Astrocyte (in vitro differentiated cells and primary cell): ENCODE measurements at regions not wholly inside any gene's neighbourhood (a gene's known extent, or its start where the extent isn't known, plus 50 kb on each side); places are given as distances from the start of the nearest gene placed in this dataset.

Experiments
- EZH2 ChIP-seq: IDR thresholded peaks from 2 replicates; pipeline ENCODE4 v1.6.1; 2012; ENCODE audit warnings: mild to moderate bottlenecking, low read length, inconsistent platforms; ENCODE audit not compliant: insufficient read depth
- TF ChIP-seq, protein P1 (sequence below): IDR thresholded peaks from 2 replicates; pipeline ENCODE4 v1.5.1; 2011; ENCODE audit warnings: low read depth, mild to moderate bottlenecking, inconsistent platforms, low read length, moderate library complexity; ENCODE audit not compliant: insufficient read depth

DNA sequence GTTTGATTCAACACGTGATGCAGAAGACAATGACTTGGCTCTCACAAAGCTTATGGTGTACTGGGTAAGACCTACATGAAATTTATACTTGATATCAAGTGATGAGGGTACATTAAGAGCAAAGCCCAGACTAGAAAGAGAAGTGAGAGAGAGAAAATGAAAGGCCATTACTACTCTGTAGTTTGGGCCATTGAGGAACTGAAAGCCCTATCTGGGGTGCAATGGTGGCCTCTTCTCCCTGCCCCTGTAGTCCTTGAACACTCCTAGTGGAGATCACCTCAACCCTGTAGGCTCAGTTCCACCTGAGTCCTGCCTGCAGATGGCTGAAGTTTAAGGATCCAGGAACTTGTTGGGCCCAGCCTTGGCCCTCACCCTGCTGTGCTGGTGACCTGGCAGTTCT is 569.8 kb upstream of the MEX3C start:
- TF ChIP-seq, protein P1, sequence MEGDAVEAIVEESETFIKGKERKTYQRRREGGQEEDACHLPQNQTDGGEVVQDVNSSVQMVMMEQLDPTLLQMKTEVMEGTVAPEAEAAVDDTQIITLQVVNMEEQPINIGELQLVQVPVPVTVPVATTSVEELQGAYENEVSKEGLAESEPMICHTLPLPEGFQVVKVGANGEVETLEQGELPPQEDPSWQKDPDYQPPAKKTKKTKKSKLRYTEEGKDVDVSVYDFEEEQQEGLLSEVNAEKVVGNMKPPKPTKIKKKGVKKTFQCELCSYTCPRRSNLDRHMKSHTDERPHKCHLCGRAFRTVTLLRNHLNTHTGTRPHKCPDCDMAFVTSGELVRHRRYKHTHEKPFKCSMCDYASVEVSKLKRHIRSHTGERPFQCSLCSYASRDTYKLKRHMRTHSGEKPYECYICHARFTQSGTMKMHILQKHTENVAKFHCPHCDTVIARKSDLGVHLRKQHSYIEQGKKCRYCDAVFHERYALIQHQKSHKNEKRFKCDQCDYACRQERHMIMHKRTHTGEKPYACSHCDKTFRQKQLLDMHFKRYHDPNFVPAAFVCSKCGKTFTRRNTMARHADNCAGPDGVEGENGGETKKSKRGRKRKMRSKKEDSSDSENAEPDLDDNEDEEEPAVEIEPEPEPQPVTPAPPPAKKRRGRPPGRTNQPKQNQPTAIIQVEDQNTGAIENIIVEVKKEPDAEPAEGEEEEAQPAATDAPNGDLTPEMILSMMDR = no peak
- no peak for TF ChIP-seq EZH2
